GM13976 (cell line): ENCODE measurements at regions not wholly inside any gene's neighbourhood (a gene's known extent, or its start where the extent isn't known, plus 50 kb on each side); places are given as distances from the start of the nearest gene placed in this dataset.

Source experiments
- DNase-seq: peaks from one replicate; pipeline ENCODE4 v3.0.0; 2012; ENCODE audit warnings: low spot score
- CTCF ChIP-seq: IDR thresholded peaks from 2 replicates; pipeline ENCODE4 v1.5.1; 2012; ENCODE audit warnings: borderline replicate concordance, mild to moderate bottlenecking; ENCODE audit not compliant: insufficient read depth; ENCODE audit errors: extremely low read depth, missing control alignments, control extremely low read depth
- in situ Hi-C: fragments of 300-500 bp; cut with MboI; formaldehyde crosslinking; loops from one replicate; pipeline ENCODE4 v1.12.0; 2022; ENCODE audit warnings: low sequenced_read_pairs, mixed read lengths, inconsistent platforms; ENCODE audit not compliant: unreplicated experiment

- TF ChIP-seq CTCF: no peak
- in situ Hi-C loops: no loop called here
- DNase-seq: no peak
Observed at GRCh38 chr3:87041191-87041590, 50.2 kb upstream of the VGLL3 start.
